Spleen (tissue), 7 donors: ENCODE measurements at regions not wholly inside any gene's neighbourhood (a gene's known extent, or its start where the extent isn't known, plus 50 kb on each side); places are given as distances from the start of the nearest gene placed in this dataset.

Source experiments
- CTCF ChIP-seq, 11 experiments: fragments of 200-600 bp in 7 of 11; fragments of 450-650 bp in 4 of 11; sonication (generic) in 4 of 11; IDR thresholded peaks in 8 of 11; conservative IDR thresholded peaks in 3 of 11; 1 replicate in 7 of 11; 2 replicates in 4 of 11; pipeline versions ENCODE4 v1.4.0 to v1.8.0; 2016 to 2021; ENCODE audit warnings: antibody characterized with exemption in 11 of 11, inconsistent platforms in 4 of 11, mild to moderate bottlenecking in 1 of 11
- POLR2A ChIP-seq, 3 donors: fragments of 450-650 bp; IDR thresholded peaks; one replicate each; pipeline ENCODE4 v1.5.1; 2017; ENCODE audit warnings: antibody characterized with exemption in 3 of 3, mild to moderate bottlenecking in 1 of 3
- donor health status: DM: no; HTN: no; CAD: no; lungs with moderate emphysema.
- donor health status: DM: no; HTN: no; CAD: no.
- donor health status: DM: no; HTN: no; CAD: no.

GRCh38 chr7:24504040-24504439, 69.2 kb upstream of the PALS2 start:
- TF ChIP-seq CTCF (IDR thresholded peaks at IDR 0.05 in 8 of 11, conservative IDR thresholded peaks at IDR 0.05 in 3 of 11) (no peak), POLR2A (IDR thresholded peaks at IDR 0.05) (no peak)
